Inferior parietal cortex (tissue), 1 donor: ENCODE measurements at regions not wholly inside any gene's neighbourhood (a gene's known extent, or its start where the extent isn't known, plus 50 kb on each side); places are given as distances from the start of the nearest gene placed in this dataset.

Experiments used
- DNase-seq: peaks from one replicate; pipeline ENCODE4 v3.0.0-alpha.2; 2016; ENCODE audit errors: extremely low spot score

DNA sequence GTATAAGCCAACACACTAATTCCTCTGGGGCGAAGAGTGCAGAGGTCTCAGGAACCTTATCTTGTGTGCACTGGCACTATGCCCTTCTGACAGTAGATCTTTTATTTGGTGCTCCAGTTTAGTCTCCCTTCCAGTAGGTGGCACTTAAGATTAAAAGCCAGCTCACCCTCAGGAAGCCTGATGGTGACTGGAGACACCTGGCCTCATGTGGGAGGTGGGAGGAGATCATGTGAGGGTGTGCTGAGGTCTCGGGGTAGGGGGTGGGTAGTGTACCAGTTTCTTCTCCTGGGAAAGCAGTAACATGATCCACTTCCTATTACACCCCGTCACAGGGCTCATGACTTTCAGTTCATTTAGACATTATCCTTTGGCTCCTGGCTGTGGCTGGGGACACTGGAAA, 654.9 kb downstream of the ADCYAP1 start:
- no peak for DNase-seq

DNA sequence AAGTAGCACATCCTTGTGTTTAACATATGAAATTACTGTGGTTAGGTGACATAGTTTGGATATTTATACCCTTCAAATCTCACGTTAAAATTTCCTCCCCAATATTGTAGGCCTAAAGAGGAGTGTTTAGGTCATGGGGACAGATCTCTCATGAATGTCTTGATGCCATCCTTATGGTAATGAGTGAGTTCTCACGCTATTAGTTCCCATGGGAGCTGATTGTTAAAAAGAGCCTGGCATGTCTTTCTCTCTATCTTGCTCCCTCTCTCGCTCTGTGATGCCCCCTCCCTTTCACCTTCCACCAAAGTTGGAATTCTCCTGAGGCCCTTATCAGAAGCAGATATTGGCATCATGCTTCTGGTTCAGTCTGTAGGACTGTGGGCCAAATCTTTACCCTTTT, 660.1 kb downstream of the ADCYAP1 start:
- no peak for DNase-seq

DNA sequence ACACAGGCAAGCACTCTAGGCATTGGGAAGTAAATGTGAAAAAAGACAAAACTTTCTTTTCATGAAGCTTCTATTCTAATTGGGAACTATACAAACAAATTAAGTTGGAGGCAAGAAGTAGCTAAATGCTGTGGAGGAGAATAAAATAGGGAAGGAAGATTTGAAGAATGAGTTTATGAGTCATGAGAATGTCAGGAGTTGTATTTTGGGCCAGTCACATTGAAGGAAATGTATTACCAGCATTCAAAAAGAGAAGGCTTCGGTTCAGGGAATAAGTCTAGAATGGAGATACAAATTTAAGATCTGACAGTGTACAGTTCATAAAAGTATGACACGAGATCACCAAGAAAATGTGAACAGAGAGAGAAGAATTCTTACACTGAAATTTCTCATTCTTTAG, 666.5 kb downstream of the ADCYAP1 start:
- no peak for DNase-seq

DNA sequence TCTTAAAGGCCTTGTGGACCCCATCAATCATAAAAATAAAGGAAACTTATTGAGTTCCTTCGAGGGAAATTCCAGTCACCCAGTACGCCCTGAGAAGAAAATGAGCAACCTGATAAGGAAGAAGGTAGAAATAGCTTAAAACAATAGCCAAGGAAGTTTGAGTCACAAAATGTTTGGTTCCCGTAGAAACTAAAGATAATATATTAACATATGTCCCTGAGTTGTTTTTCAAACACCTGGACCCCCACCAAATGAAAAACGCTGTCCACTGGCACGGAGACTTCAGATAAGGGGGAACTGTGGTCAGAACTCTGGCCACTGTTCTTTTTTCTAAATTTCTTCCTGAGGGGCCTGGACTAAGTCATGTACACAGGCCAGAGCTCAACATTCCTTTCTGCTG, 669.1 kb downstream of the ADCYAP1 start:
- DNase-seq = no peak

GRCh38 chr18:1575084-1575483, 670.4 kb downstream of the ADCYAP1 start:
- DNase-seq = no peak

- DNase-seq = no peak
Observed at GRCh38 chr18:1578505-1578904, 673.8 kb downstream of the ADCYAP1 start.

DNA sequence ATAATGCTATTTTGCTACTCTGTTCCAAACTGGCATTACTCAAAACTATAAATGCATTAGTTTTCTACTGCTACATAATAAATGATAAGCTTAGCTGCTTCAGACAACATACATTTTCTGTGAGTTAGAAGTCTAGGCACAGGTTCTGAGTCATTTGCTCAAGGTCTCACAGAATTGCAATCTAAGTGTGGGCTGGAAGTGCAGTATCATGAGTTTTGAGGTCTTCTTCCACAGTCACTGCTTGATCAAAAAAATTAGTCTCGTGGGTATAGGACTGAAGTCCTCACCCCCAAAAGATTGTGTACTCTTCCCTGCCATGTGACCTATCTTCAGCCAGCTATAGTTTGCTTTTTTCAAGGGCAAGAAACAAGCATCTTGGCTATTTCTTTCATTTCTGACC, 676.9 kb downstream of the ADCYAP1 start:
- no peak for DNase-seq

- DNase-seq = peak; percentile 53
Observed at GRCh38 chr18:1585881-1586488, 681.3 kb downstream of the ADCYAP1 start.

- no peak for DNase-seq
Observed at GRCh38 chr18:1593091-1593490, 688.4 kb downstream of the ADCYAP1 start.

DNA sequence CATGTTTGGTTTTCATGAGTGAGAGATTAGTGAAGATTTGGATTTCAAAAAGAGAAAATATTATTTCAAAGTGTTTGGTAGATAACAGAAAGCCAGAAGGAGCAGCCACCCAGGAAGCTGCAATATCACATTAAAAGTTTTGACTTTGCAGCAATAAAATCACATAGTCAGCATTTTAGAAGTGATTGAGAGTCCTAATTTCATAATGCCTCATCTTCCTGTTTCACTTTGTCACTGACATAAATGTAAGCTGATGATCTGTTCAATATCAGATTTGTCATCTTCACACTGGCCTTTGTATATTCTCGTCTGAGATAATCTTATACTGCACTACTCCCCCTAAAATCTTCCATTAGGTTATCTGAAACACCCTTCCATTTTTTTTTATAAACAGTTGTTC, 690.5 kb downstream of the ADCYAP1 start:
- no peak for DNase-seq

- no peak for DNase-seq
Observed at GRCh38 chr18:1599196-1599595, 694.5 kb downstream of the ADCYAP1 start.

GRCh38 chr18:1604751-1605150, 700.1 kb downstream of the ADCYAP1 start:
- DNase-seq = no peak

DNA sequence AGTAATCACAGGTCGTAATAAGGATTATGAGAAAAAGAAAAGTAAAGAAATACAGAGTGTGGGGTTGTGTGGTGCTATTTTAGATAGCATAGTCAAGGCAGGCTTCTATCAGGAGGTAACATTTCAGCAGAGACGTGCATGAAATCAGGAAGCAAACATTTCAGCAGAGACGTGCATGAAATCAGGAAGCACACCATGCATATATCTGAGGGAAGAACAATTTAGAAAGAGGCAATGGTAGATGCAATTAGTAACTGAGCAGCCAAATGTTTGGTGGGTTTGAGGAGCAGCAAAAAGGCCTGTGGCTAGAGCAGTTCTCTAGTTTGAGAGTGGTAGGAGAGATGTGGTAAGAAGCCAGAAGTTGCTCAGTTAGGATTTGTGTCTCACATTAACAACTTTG, 713.7 kb downstream of the ADCYAP1 start:
- DNase-seq = no peak

- no peak for DNase-seq
Observed at GRCh38 chr18:1619507-1619906, 714.8 kb downstream of the ADCYAP1 start.

- DNase-seq = no peak
Observed at GRCh38 chr18:1624612-1625011, 719.9 kb downstream of the ADCYAP1 start.

- DNase-seq = no peak
Observed at GRCh38 chr18:1627494-1627893, 722.8 kb downstream of the ADCYAP1 start.

GRCh38 chr18:1648712-1649111, 744.0 kb downstream of the ADCYAP1 start:
- DNase-seq = no peak

DNA sequence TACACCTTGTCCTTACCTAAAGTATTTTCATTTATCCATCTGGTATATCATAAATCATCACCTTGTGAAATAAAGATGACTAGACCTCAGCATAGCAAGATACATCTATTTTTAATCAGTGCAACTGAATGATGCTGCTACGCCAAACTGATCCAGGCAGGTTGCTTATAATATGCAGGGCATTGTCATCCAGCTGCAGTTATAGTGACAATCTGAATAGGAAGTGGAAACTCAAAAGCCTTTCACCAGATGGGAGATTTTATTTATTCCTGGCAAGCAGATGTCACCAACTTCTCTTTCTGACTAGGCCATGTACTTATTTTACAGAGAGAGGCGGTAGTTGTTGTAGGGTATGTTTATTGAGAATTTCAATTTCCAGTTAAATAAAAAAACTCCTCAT, 747.3 kb downstream of the ADCYAP1 start:
- DNase-seq = no peak

DNA sequence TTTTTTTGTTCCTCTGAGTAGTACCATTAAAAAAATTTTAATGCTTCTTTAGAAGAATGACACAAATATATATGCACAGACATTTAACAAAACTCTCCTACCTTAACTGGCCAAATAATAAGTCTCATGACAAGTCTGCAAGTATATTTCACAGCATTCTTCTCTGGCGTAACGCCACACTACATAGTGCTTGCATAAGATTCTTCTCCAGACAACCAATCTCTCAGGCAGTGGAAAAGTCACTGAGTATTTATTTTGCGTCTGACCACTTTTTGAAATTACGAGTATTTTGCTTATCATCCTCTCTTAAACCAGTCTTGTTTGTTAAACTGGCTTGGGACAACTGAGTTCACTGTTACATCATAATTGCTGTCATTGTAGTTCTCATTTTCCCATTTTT, 749.2 kb downstream of the ADCYAP1 start:
- no peak for DNase-seq

GRCh38 chr18:1657876-1658275, 753.2 kb downstream of the ADCYAP1 start:
- no peak for DNase-seq

GRCh38 chr18:1658908-1659566, 754.4 kb downstream of the ADCYAP1 start:
- DNase-seq = no peak

- DNase-seq = peak; percentile 9
Observed at GRCh38 chr18:1663879-1664705, 759.4 kb downstream of the ADCYAP1 start.

DNA sequence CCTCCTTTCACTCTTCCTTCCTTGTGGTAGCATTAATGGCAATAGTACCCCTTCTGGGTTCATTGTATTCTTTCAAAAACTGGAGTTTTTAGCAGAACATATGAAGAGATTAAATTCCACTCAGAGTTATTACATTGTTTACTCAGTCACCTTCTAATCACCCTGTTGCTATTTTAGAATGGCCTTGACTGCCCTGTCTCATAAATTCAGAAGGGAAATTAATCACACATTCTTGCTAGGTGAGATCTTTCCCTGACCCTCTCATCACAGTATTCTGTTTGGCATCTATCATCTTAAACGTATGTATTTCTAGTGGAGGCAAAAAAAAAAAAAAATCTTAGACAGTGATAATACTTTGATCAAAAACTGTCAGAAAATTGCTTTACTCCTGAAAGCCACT, 760.4 kb downstream of the ADCYAP1 start:
- DNase-seq = no peak
